ENCODE measurements at regions not wholly inside any gene's neighbourhood (a gene's known extent, or its start where the extent isn't known, plus 50 kb on each side); places are given as distances from the start of the nearest gene placed in this dataset.
"Not testable (repeated sequence)": the region's sequence is repeated elsewhere in the genome, so short reads cannot be mapped to it uniquely, and the experiment has no call there.

DNA sequence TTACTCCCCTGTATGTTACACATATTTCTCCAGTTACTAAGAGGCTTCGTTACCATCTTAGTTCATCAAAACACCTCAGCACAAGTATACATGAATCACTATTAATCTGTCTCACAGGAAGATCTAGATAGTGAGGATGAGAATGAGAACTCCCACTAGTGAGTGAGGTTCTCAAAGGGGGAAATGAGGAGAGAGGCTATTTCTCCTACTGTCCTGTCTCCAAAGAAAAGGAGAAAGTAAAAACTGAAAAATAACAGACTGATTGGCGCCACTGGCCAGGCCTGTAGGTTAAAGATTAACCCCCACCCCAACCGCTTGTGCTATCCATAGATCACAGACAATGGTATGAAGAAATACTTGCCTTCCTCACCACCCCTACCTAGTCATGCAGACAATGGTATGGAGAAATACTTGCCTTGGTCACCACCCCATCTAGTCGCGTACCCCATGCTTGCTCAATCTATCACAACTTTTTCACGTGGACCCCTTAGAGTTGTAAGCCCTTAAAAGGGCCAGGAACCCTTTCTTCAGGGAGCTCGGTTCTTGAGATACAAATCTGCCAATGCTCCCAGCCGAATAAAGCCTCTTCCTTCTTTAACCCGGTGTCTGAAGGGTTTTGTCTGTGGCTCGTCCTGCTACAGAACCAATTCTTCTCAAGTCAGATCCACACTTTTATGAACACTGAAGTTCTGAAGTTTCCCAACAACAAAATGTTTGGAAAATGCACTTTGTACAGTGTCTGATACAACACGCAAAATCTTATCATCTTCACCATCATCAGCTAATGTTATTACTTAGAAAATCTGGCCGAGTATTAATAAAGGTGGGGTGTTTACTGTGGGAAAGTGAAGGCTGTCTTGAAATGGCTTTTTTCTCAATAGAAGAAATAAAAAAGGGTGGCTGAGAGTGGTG, 598.1 kb downstream of the UQCRFS1 start:
- Mint-ChIP-seq H3K4me3 (no peak overlapping the region), H3K36me3 (ENCODE audit: low read depth) (no peaks in the 10 kb centered on the region), H3K27me3 (ENCODE audit: low read depth) (no peaks in the 10 kb centered on the region), H3K4me1 (ENCODE audit: low read depth) (no peaks in the 10 kb centered on the region), H3K27ac (no peak overlapping the region), H3K9me3 (peaks cover 16% of the 10 kb centered on the region)
- DNase-seq (ENCODE audit: low spot score) = no peak

DNA sequence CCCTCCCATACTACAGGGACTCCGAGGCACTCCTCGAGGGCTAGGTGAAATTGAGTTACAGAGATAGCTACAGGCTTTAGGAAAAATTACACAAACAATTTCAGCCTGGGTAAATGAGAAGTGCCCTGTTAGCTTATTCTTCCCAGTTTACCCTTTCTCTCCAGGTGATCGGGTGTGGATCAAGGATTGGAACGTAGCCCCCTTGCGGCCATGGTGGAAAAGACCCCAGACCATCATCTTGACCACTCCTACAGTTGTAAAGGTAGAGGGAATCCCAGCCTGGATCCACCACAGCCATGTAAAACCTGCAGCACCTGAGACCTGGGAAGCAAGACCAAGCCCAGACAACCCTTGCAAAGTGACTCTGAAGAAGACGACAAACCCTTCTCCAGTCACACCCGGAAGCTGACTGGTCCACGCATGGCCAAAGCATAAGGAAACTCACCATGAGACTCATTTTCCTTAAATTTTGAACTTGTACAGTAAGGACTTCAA, 600.6 kb downstream of the UQCRFS1 start:
- Mint-ChIP-seq H3K27ac (no peak overlapping the region), H3K4me3 (no peak overlapping the region), H3K27me3 (ENCODE audit: low read depth) (no peaks in the 10 kb centered on the region), H3K9me3 (peaks cover 26% of the 10 kb centered on the region), H3K36me3 (ENCODE audit: low read depth) (no peaks in the 10 kb centered on the region), H3K4me1 (ENCODE audit: low read depth) (no peaks in the 10 kb centered on the region)
- DNase-seq (ENCODE audit: low spot score) = no peak

DNA sequence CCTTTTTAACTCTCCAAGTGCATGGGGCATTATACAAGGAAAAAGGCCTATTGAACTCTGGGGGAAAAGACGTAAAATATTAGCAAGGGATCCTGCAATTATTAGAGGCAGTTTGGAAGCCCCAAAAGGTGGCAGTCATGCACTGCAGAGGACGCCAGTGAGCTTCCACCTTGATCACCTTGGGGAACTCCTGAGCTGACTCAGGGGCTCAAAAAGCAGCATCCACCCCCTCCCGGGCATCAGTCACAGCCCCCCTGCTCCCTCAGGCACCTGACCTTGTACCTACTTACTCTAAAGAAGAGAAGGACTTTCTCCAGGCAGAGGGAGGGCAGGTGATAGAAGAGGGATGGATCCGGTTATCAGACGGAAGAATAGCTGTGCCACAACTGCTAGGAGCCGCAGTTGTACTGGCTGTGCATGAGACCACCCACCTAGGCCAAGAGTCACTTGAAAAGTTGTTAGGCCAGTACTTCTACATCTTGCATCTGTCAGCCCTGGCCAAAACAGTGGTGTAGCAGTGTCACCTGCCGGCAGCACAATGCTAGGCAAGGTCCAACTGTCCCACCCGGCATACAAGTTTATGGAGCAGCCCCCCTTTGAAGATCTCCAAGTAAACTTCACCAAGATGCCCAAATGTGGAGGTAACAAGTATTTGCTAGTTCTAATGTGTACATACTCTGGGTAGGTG, 601.6 kb downstream of the UQCRFS1 start:
- DNase-seq (ENCODE audit: low spot score); H3K27me3 Mint-ChIP-seq (ENCODE audit: low read depth); H3K36me3 Mint-ChIP-seq (ENCODE audit: low read depth); H3K4me3 Mint-ChIP-seq; H3K27ac Mint-ChIP-seq; H3K4me1 Mint-ChIP-seq (ENCODE audit: low read depth): not testable (repeated sequence)
- peaks cover 32% of the 10 kb centered on the region for H3K9me3 Mint-ChIP-seq

DNA sequence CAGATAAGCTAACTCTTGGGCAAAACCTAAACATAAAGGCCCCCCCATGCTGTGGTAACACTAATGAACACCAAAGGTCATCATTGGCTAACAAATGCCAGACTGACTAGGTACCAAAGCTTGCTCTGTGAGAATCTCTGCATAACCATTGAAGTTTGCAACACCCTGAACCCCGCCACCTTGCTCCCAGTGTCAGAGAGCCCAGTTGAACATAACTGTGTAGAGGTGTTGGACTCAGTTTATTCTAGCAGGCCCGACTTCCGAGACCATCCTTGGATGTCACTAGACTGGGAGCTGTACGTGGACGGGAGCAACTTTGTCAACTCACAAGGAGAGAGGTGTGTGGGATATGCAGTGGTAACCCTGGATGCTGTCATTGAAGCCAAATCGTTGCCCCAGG, 602.2 kb downstream of the UQCRFS1 start:
- DNase-seq (ENCODE audit: low spot score) = no peak
- no peak overlapping the region for H3K4me3 Mint-ChIP-seq
- no peak overlapping the region for H3K27ac Mint-ChIP-seq
- no peaks in the 10 kb centered on the region for H3K27me3 Mint-ChIP-seq (ENCODE audit: low read depth)
- H3K36me3 Mint-ChIP-seq (ENCODE audit: low read depth) = no peaks in the 10 kb centered on the region
- peaks cover 35% of the 10 kb centered on the region for H3K9me3 Mint-ChIP-seq
- H3K4me1 Mint-ChIP-seq (ENCODE audit: low read depth) = no peaks in the 10 kb centered on the region

- Mint-ChIP-seq H3K27ac (no peak overlapping the region), H3K4me3 (no peak overlapping the region), H3K4me1 (ENCODE audit: low read depth) (no peaks in the 10 kb centered on the region), H3K27me3 (ENCODE audit: low read depth) (no peaks in the 10 kb centered on the region), H3K9me3 (peaks cover 29% of the 10 kb centered on the region), H3K36me3 (ENCODE audit: low read depth) (no peaks in the 10 kb centered on the region)
- no peak for DNase-seq (ENCODE audit: low spot score)
Observed at GRCh38 chr19:28609944-28610343, 603.0 kb downstream of the UQCRFS1 start.

DNA sequence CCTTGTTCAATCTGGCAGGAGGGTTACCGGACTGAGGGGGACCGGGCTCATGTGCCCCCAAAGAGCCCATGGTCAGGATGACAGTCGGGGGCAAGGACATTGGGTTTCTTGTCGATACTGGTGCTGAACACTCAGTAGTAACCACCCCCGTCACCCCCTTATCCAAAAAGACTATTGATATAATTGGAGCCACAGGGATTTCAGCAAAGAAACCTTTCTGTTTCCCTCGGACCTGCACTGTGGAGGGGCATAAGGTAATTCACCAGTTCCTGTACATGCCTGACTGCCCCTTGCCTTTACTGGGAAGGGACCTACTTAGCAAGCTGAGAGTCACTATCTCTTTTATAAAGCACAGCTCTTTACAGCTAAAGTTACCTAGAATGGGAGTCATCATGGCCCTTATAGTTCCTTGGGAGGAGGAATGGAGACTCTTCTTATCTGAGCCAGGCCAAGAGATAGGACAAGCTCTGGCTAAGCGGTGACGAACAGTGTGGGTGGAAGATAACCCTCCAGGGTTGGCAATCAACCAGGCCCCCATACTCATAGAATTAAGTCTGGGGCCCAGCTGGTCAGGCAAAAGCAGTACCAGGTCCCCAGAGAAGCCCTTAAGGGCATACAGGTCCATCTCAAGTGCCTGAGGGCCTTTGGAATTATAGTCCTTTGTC, 603.7 kb downstream of the UQCRFS1 start:
- Mint-ChIP-seq H3K36me3 (ENCODE audit: low read depth) (no peaks in the 10 kb centered on the region), H3K9me3 (peaks cover 28% of the 10 kb centered on the region), H3K27ac (no peak overlapping the region), H3K27me3 (ENCODE audit: low read depth) (no peaks in the 10 kb centered on the region), H3K4me1 (ENCODE audit: low read depth) (no peaks in the 10 kb centered on the region), H3K4me3 (no peak overlapping the region)
- no peak for DNase-seq (ENCODE audit: low spot score)

DNA sequence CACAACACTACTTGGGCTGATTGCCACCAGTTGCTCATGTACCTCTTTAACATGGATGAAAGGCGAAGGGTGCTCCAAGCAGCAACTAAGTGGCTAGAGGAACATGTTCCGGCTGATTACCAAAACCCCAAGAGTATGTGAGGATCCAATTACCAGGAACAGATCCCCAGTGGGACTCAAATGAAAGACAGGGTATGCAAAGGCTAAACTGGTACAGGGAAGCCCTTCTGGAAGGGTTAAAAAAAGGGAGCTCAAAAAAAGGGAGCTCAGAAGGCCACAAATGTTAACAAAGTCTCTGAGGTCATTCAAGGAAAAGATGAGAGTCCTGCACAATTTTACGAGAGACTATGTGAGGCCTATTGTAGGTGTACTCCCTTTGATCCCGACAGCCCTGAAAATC, 604.7 kb downstream of the UQCRFS1 start:
- Mint-ChIP-seq H3K27ac (no peak overlapping the region), H3K27me3 (ENCODE audit: low read depth) (no peaks in the 10 kb centered on the region), H3K36me3 (ENCODE audit: low read depth) (no peaks in the 10 kb centered on the region), H3K9me3 (peaks cover 30% of the 10 kb centered on the region), H3K4me3 (no peak overlapping the region), H3K4me1 (ENCODE audit: low read depth) (no peaks in the 10 kb centered on the region)
- no peak for DNase-seq (ENCODE audit: low spot score)

DNA sequence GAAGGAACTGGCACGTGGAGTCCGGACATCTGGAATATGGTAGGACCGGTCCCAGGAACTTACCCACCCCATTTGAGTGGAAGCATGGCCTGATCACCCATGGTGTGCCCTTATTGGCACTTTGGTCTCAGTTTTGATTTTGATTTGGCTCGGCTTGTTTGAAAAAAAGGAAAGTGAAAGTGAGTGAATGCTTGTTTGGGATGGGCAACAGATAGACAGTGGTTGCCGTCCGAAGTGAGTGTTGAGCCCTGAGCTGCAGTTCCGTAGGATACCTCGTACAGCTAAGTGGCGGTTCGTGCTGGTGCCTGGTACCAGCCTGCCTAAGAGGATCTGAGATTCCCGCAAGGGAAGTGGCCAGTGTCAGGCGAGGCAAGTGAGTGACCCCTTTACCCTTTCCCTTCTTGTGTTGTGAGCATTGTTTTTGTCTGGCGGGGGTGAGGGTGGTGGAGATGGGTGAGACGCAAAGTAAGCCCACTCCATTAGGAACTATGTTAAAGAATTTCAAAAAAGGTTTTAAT, 605.8 kb downstream of the UQCRFS1 start:
- H3K4me3 Mint-ChIP-seq = no peak overlapping the region
- no peaks in the 10 kb centered on the region for H3K27me3 Mint-ChIP-seq (ENCODE audit: low read depth)
- H3K36me3 Mint-ChIP-seq (ENCODE audit: low read depth) = no peaks in the 10 kb centered on the region
- DNase-seq (ENCODE audit: low spot score) = no peak
- H3K27ac Mint-ChIP-seq = no peak overlapping the region
- no peaks in the 10 kb centered on the region for H3K4me1 Mint-ChIP-seq (ENCODE audit: low read depth)
- H3K9me3 Mint-ChIP-seq = peaks cover 30% of the 10 kb centered on the region

- DNase-seq (ENCODE audit: low spot score) = no peak
- H3K9me3 Mint-ChIP-seq = peaks cover 30% of the 10 kb centered on the region
- no peak overlapping the region for H3K27ac Mint-ChIP-seq
- no peaks in the 10 kb centered on the region for H3K36me3 Mint-ChIP-seq (ENCODE audit: low read depth)
- H3K4me1 Mint-ChIP-seq (ENCODE audit: low read depth) = no peaks in the 10 kb centered on the region
- no peak overlapping the region for H3K4me3 Mint-ChIP-seq
- no peaks in the 10 kb centered on the region for H3K27me3 Mint-ChIP-seq (ENCODE audit: low read depth)
Observed at GRCh38 chr19:28606269-28607032, 606.5 kb downstream of the UQCRFS1 start.

DNA sequence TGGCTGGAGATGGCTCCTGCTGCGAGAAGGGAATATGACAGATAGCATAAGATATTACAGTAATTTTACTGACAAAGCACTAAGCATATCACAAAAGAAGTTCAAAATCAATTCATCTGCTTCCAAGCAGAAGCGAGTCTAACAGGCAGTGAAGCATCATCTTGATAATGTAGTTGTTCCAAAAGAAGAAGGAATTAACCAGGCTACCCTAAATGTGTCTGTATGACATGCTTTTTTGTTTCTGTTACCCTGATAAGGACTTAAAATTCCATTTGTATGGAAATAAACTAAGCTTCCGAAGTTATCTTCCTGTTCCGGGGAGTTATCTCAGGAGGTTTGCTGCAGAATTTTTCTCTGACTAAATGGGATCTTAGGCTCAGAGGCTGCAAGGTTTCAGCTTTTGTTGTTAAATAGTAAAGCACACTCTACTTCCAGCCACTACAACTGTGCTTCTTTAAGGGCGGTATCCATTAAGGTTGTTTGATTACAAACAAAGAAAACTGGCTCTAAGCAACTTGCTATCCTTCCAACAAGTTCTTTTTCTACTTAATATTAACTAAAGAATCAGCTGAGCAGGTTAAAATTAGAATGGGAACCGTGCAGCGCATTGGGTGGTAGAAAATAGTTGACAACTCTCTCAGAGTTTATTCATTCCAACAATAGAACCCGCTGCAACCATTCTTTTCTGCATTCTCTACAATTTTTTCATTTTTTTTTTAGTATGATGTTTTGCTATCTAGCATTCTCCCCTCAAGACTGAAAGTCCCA, 607.3 kb downstream of the UQCRFS1 start:
- Mint-ChIP-seq H3K36me3 (ENCODE audit: low read depth) (no peaks in the 10 kb centered on the region), H3K9me3 (peaks cover 30% of the 10 kb centered on the region), H3K4me3 (no peak overlapping the region), H3K27ac (no peak overlapping the region), H3K4me1 (ENCODE audit: low read depth) (no peaks in the 10 kb centered on the region), H3K27me3 (ENCODE audit: low read depth) (no peaks in the 10 kb centered on the region)
- DNase-seq (ENCODE audit: low spot score) = no peak

DNA sequence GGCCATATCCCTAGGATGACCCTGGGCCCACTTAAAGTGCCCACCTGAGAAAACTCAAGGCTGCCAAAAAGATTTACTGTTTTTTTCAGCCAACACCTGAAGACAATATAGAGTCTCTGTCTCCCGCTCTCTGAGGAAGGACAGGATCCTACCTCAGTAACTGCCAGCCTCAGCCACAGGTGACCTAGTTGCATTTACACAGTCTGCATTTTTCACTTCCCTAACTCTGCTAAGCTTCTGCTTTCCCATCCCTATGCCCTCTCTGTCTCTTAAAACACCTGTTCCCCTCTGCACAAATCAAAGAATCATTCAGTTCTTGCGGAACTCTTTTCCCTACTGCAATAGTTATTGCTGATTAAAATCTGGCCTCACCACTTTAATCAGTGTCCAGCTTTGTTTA, 609.5 kb downstream of the UQCRFS1 start:
- no peak for DNase-seq (ENCODE audit: low spot score)
- Mint-ChIP-seq H3K27ac (no peak overlapping the region), H3K27me3 (ENCODE audit: low read depth) (no peaks in the 10 kb centered on the region), H3K4me1 (ENCODE audit: low read depth) (no peaks in the 10 kb centered on the region), H3K4me3 (no peak overlapping the region), H3K36me3 (ENCODE audit: low read depth) (no peaks in the 10 kb centered on the region), H3K9me3 (peaks cover 30% of the 10 kb centered on the region)

DNA sequence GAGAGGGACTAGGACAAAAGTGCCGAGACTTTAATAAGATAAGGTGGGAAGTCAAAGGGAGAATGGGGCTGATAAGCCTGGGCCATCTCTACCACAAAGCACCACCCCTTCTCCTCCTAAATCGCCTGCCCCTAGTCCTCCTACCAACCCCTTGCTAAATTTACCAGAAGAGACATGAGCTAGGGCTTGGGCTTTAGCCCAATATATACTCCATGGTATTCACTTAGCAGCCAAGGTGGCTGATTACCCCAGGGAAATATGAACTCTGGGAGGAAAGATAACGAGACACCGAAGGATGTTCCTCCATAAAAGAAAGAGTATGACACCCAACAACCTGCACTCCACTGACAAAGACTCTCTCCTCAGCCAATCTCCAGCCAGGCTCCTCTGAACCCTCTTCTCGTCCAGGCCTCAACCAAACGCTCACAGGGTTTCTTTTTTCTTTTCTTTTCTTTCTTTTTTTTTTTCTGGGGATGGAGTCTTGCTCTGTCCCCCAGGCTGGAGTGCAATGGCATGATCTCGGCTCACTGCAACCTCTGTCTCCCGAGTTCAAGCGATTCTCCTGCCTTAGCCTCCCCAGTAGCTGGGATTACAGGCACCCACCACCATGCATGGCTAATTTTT, 610.2 kb downstream of the UQCRFS1 start:
- H3K27ac Mint-ChIP-seq = no peak overlapping the region
- DNase-seq (ENCODE audit: low spot score) = no peak
- no peaks in the 10 kb centered on the region for H3K27me3 Mint-ChIP-seq (ENCODE audit: low read depth)
- no peaks in the 10 kb centered on the region for H3K36me3 Mint-ChIP-seq (ENCODE audit: low read depth)
- no peaks in the 10 kb centered on the region for H3K4me1 Mint-ChIP-seq (ENCODE audit: low read depth)
- peaks cover 24% of the 10 kb centered on the region for H3K9me3 Mint-ChIP-seq
- H3K4me3 Mint-ChIP-seq = no peak overlapping the region
